ENCODE measurements at regions not wholly inside any gene's neighbourhood (a gene's known extent, or its start where the extent isn't known, plus 50 kb on each side); places are given as distances from the start of the nearest gene placed in this dataset.
"Not testable (repeated sequence)": the region's sequence is repeated elsewhere in the genome, so short reads cannot be mapped to it uniquely, and the experiment has no call there.

- DNase-seq, result no peak
- Mint-ChIP-seq H3K9me3 (no peaks in the 10 kb centered on the region), H3K27me3 (ENCODE audit: low read depth) (no peaks in the 10 kb centered on the region), H3K4me3 (no peak overlapping the region), H3K4me1 (ENCODE audit: low read depth) (no peaks in the 10 kb centered on the region), H3K36me3 (ENCODE audit: insufficient read depth) (no peaks in the 10 kb centered on the region)
- ATAC-seq, result no peak
Measured at GRCh38 chr4:72820107-72820506, 249.4 kb downstream of the COX18 start.

DNA sequence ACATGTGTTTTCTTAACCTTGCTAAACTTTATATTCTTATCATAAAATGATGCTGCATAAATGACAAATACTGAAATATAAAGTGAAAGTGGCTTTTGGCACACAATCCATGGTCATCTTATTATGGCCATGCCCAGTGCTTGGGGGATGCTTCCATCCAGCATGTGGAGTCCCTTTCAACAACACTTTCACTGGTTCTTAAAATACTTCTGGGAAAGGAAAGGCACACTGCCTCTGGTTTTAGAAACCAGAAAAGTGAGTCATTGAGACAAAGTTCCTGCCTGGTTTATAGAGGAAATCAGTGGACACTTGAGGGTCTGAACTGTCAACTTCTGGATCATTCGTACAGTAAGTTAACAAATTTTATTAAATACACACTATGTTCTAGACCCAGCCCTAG lies 248.0 kb upstream of the ADAMTS3 start:
- Mint-ChIP-seq H3K4me3 (no peak overlapping the region), H3K9me3 (no peaks in the 10 kb centered on the region), H3K36me3 (ENCODE audit: insufficient read depth) (no peaks in the 10 kb centered on the region), H3K4me1 (ENCODE audit: low read depth) (no peaks in the 10 kb centered on the region), H3K27me3 (ENCODE audit: low read depth) (no peaks in the 10 kb centered on the region)
- DNase-seq (no peak), ATAC-seq (no peak)

GRCh38 chr4:72814241-72814640 lies 245.2 kb upstream of the ADAMTS3 start:
- Mint-ChIP-seq H3K4me1 (ENCODE audit: low read depth) (no peaks in the 10 kb centered on the region), H3K4me3 (no peak overlapping the region), H3K36me3 (ENCODE audit: insufficient read depth) (no peaks in the 10 kb centered on the region), H3K9me3 (no peaks in the 10 kb centered on the region), H3K27me3 (ENCODE audit: low read depth) (no peaks in the 10 kb centered on the region)
- DNase-seq (no peak), ATAC-seq (no peak)

GRCh38 chr4:72809208-72809607 lies 240.2 kb upstream of the ADAMTS3 start:
- Mint-ChIP-seq H3K27me3 (ENCODE audit: low read depth) (peaks cover 1% of the 10 kb centered on the region), H3K9me3 (no peaks in the 10 kb centered on the region), H3K36me3 (ENCODE audit: insufficient read depth) (no peaks in the 10 kb centered on the region), H3K4me1 (ENCODE audit: low read depth) (no peaks in the 10 kb centered on the region), H3K4me3 (no peak overlapping the region)
- ATAC-seq (no peak), DNase-seq (no peak)

GRCh38 chr4:72805284-72805683 lies 236.3 kb upstream of the ADAMTS3 start:
- no peak for DNase-seq

GRCh38 chr4:72797486-72797885 lies 228.5 kb upstream of the ADAMTS3 start:
- ATAC-seq, result no peak
- no peak for DNase-seq
- Mint-ChIP-seq H3K36me3 (ENCODE audit: insufficient read depth) (no peaks in the 10 kb centered on the region), H3K27me3 (ENCODE audit: low read depth) (no peaks in the 10 kb centered on the region), H3K4me1 (ENCODE audit: low read depth) (no peaks in the 10 kb centered on the region), H3K9me3 (peaks cover 5% of the 10 kb centered on the region), H3K4me3 (no peak overlapping the region)

More at GRCh38 chr4:72805284-72805683, 236.3 kb upstream of the ADAMTS3 start:
- Mint-ChIP-seq H3K9me3 (no peaks in the 10 kb centered on the region), H3K4me3 (no peak overlapping the region), H3K36me3 (ENCODE audit: insufficient read depth) (no peaks in the 10 kb centered on the region), H3K27me3 (ENCODE audit: low read depth) (peaks cover 1% of the 10 kb centered on the region), H3K4me1 (ENCODE audit: low read depth) (no peaks in the 10 kb centered on the region)
- no peak for ATAC-seq

GRCh38 chr4:72791054-72791453 lies 222.0 kb upstream of the ADAMTS3 start:
- peaks cover 5% of the 10 kb centered on the region for H3K9me3 Mint-ChIP-seq
- ATAC-seq (no peak), DNase-seq (no peak)
- no peaks in the 10 kb centered on the region for H3K36me3 Mint-ChIP-seq (ENCODE audit: insufficient read depth)
- no peak overlapping the region for H3K4me3 Mint-ChIP-seq
- H3K4me1 Mint-ChIP-seq (ENCODE audit: low read depth), result no peaks in the 10 kb centered on the region
- no peaks in the 10 kb centered on the region for H3K27me3 Mint-ChIP-seq (ENCODE audit: low read depth)

GRCh38 chr4:72786401-72786990 lies 217.5 kb upstream of the ADAMTS3 start:
- DNase-seq (no peak), ATAC-seq (no peak)
- no peaks in the 10 kb centered on the region for H3K9me3 Mint-ChIP-seq
- no peaks in the 10 kb centered on the region for H3K4me1 Mint-ChIP-seq (ENCODE audit: low read depth)
- no peaks in the 10 kb centered on the region for H3K36me3 Mint-ChIP-seq (ENCODE audit: insufficient read depth)
- H3K4me3 Mint-ChIP-seq, result no peak overlapping the region
- peaks cover 1% of the 10 kb centered on the region for H3K27me3 Mint-ChIP-seq (ENCODE audit: low read depth)

GRCh38 chr4:72779241-72779640 lies 210.2 kb upstream of the ADAMTS3 start:
- no peak for DNase-seq
- Mint-ChIP-seq H3K4me3 (no peak overlapping the region), H3K36me3 (ENCODE audit: insufficient read depth) (no peaks in the 10 kb centered on the region), H3K9me3 (peaks cover 7% of the 10 kb centered on the region), H3K27me3 (ENCODE audit: low read depth) (peaks cover 1% of the 10 kb centered on the region), H3K4me1 (ENCODE audit: low read depth) (no peaks in the 10 kb centered on the region)
- ATAC-seq, result no peak

DNA sequence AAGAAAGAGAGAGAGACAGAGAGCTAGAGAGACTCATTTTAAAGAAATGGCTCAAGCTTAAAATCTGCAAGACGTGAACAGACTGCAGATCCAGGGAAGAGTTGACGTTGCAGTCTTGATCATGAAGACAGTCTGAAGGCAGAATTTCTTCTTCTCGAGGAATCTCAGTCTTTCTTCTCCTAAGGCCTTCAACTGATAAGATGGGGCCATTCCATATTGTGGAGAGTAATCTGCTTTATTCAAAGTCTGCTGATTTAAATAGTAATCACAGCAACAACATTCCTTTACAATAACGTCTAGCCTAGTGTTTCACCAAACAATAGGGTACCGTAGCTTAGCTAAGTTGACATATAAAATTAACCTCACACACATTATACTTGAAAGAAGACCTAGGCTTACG lies 208.4 kb upstream of the ADAMTS3 start:
- peaks cover 7% of the 10 kb centered on the region for H3K9me3 Mint-ChIP-seq
- ATAC-seq (no peak), DNase-seq (no peak)
- no peak overlapping the region for H3K4me3 Mint-ChIP-seq
- H3K36me3 Mint-ChIP-seq (ENCODE audit: insufficient read depth), result no peaks in the 10 kb centered on the region
- H3K27me3 Mint-ChIP-seq (ENCODE audit: low read depth), result peaks cover 1% of the 10 kb centered on the region
- no peaks in the 10 kb centered on the region for H3K4me1 Mint-ChIP-seq (ENCODE audit: low read depth)

DNA sequence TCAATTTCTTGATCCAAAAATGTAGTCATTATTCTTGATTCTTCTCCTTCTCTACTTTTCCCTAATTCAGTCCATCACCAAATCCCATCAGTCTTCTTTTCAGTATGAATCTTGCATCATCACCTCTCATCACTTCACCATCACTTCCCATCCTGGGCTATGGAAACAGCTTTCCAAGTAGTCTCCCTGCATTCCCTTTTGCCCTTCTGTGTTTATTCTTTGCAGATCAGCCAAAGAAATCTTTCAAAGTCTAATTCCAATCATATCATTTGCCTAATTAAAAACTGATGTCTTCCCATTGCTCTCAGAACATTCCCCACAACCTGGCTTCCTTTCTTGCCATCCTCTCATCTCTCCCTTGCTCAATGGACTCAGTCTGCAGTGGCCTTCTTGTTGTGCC lies 201.7 kb upstream of the ADAMTS3 start:
- no peak overlapping the region for H3K4me3 Mint-ChIP-seq
- H3K36me3 Mint-ChIP-seq (ENCODE audit: insufficient read depth), result no peaks in the 10 kb centered on the region
- ATAC-seq (no peak), DNase-seq (no peak)
- H3K4me1 Mint-ChIP-seq (ENCODE audit: low read depth), result no peaks in the 10 kb centered on the region
- H3K9me3 Mint-ChIP-seq, result no peaks in the 10 kb centered on the region
- no peaks in the 10 kb centered on the region for H3K27me3 Mint-ChIP-seq (ENCODE audit: low read depth)

DNA sequence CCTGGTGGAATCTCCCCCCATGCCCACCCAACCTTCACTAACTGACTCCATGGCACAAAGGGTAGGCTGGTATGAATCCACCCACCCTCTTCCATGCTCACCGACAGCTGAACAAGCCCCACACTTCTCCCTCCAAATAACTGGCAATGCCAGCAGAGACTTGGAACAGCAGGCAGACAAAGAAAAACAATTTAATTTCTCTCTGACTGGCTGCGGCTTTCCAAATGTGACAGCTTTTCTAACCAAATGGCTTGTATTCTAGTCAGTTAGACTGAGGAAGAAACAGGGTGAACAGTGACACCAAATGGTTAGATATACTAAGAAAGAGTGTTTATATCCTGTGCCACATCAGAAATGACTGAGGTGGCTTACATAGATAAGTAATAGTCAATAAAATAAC lies 199.3 kb upstream of the ADAMTS3 start:
- no peak for DNase-seq
- Mint-ChIP-seq H3K4me1 (ENCODE audit: low read depth) (no peaks in the 10 kb centered on the region), H3K36me3 (ENCODE audit: insufficient read depth) (no peaks in the 10 kb centered on the region), H3K9me3 (no peaks in the 10 kb centered on the region), H3K4me3 (no peak overlapping the region), H3K27me3 (ENCODE audit: low read depth) (no peaks in the 10 kb centered on the region)
- no peak for ATAC-seq

DNA sequence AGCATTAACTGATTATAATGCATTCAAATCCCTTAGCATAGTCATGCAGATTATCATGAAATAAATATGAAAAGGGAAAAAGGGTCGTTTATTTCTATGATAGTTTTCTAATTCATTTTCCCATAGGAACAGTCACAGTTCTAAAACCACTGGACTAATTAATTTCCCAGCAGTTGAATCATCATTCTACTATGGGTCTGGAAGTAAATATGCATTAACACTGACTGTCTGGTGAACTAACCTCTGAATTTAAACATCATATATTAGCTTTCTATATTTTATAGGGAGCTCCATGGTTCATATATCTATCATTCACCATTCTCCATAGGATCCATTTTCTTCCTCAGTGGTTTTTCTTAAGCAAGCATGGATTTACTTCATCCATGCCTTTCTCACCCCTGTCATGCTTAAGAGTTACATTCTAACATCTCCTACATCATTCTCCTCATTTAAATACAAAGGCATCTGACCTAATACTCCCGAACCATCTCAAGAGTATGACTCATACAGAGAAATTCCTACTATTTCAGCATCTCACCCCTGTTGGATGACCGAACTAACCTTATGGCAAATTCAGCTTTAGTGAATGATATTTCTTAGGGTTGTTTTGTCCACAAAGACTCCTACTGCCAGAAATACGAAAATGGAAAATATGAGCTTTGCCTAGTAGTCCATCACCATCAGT lies 198.7 kb upstream of the ADAMTS3 start:
- Mint-ChIP-seq H3K4me3 (no peak overlapping the region), H3K27me3 (ENCODE audit: low read depth) (no peaks in the 10 kb centered on the region), H3K4me1 (ENCODE audit: low read depth) (no peaks in the 10 kb centered on the region), H3K9me3 (no peaks in the 10 kb centered on the region), H3K36me3 (ENCODE audit: insufficient read depth) (no peaks in the 10 kb centered on the region)
- no peak for ATAC-seq
- DNase-seq, result no peak

DNA sequence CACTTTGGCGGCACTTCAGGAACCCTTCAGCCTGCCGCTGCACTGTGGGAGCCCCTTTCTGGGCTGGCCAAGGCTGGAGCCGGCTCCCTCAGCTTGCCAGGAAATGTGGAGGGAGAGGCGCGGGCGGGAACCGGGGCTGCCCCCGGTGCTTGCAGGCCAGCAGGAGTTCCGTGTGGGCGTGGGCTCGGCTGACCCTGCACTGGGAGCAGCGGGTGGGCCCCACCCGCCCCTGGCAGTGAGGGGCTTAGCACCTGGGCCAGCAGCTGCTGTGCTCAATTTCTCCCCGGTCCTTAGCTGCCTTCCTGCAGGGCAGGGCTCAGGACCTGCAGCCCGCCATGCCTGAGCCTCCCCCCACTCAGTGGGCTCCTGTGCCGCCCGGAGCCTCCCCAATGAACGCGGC lies 196.8 kb upstream of the ADAMTS3 start:
- not testable (repeated sequence) for H3K4me1 Mint-ChIP-seq (ENCODE audit: low read depth); H3K9me3 Mint-ChIP-seq; H3K27me3 Mint-ChIP-seq (ENCODE audit: low read depth); ATAC-seq; H3K36me3 Mint-ChIP-seq (ENCODE audit: insufficient read depth); H3K4me3 Mint-ChIP-seq; DNase-seq

DNA sequence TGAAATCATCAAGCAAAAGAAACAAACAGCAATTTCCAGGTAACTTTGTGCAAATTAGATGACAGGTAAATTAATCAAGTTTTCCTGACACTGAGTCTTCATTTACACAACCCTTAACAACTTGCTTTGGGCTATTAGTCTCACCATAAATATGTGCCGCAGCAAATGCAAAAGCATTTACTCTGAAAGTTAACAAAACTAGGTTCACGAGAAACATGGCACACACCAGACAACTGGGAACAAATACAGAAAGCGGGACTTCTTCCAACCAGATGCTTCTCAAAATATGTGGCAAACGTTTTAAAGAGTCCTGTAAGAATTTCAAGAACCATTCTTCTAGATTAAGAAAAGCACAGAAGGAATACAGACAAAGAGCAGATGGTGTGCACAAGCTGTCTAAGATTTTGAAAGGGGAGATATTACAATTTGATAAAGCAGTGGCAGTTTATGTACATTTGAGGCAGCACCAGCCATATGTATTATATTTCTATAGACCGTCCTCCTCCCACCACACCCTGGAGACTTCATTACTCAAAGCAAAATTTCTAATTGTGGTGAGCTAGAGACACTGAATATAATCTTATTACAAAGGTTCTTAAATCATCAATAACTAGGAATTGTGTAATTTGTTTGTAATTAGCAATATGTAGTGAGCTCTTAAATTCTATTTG lies 192.5 kb upstream of the ADAMTS3 start:
- no peak for DNase-seq
- no peaks in the 10 kb centered on the region for H3K27me3 Mint-ChIP-seq (ENCODE audit: low read depth)
- no peaks in the 10 kb centered on the region for H3K4me1 Mint-ChIP-seq (ENCODE audit: low read depth)
- H3K4me3 Mint-ChIP-seq, result no peak overlapping the region
- no peaks in the 10 kb centered on the region for H3K36me3 Mint-ChIP-seq (ENCODE audit: insufficient read depth)
- H3K9me3 Mint-ChIP-seq, result no peaks in the 10 kb centered on the region
- ATAC-seq, result no peak

All from activated T-cell treated with anti-CD3 and anti-CD28 coated beads, Interleukin-2, amount 50 U/mL, for 4 hours (primary cell).